ENCODE measurements at regions not wholly inside any gene's neighbourhood (a gene's known extent, or its start where the extent isn't known, plus 50 kb on each side); places are given as distances from the start of the nearest gene placed in this dataset.

GRCh38 chr13:104355041-104355670 lies 1288.9 kb upstream of the SLC10A2 start:
- TF ChIP-seq CTCF (IDR thresholded peaks at IDR 0.05) = no peak
- TF ChIP-seq POLR2A (IDR thresholded peaks at IDR 0.05) = no peak

Measured in thyroid gland (tissue), 4 donors.